Activated CD4-positive, alpha-beta T cell treated with anti-CD3 and anti-CD28 coated beads for 1 hour (primary cell): ENCODE measurements at regions not wholly inside any gene's neighbourhood (a gene's known extent, or its start where the extent isn't known, plus 50 kb on each side); places are given as distances from the start of the nearest gene placed in this dataset.
"Not testable (repeated sequence)": the region's sequence is repeated elsewhere in the genome, so short reads cannot be mapped to it uniquely, and the experiment has no call there.

Source experiments
- DNase-seq: peaks from one replicate; pipeline ENCODE4 v3.0.0-alpha.2; 2020

GRCh38 chr2:2502201-2502549 lies 171.1 kb upstream of the MYT1L start:
- DNase-seq: no peak

DNA sequence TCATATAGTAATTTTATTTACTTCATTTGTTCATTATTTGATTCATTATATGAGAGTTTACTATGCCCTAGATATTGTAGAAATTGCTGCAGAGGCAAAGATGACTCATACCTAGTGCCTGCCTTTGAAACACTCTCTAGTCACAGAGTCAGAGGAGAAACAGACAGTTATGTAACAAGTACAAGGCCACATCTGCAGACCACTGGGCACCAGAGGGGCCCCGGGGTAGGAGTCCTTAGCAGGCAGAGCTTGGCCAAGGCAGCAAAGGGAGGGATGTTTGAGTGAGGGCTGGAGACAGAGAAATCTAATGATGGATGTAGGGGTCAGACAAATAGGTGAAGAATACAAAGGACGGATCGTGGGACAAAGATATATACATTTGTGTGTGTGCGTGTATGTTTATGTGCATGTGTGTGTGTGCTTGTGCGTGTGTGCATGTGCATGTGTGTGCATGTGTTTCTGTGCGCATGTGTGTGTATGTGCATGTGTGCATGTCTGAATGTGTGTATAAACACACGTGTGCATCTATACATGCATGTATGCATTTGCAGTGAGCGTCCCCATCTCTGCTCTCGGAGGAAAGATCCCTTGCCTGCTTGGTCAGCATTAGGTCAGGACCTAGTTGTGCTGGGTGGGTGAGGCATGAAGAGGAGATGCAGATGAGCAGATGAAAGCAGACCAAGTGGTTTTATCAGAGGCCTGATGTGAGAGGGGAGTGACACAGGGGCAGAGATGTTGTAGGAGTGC lies 170.6 kb upstream of the MYT1L start:
- DNase-seq: no peak

DNA sequence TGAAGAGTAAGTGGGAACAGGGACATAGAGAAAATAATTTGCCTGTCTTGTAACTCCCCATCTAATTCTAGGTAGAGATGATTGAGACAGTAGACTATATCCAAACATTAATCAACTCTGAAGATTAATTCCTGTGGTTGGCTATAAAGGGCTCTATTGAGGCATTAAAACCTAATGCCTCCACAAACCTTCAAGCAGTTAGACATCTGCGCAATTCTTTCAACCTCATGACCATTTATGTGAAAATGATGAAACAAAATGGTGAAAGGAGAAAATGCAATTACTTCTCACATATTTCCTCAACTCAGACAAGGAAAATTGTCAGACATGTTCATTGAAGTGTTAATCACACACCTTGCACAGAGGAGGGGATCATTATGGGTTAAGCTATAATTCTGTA lies 164.5 kb upstream of the MYT1L start:
- DNase-seq: no peak

- DNase-seq: no peak
Measured at GRCh38 chr2:2493496-2493895, 162.4 kb upstream of the MYT1L start.

DNA sequence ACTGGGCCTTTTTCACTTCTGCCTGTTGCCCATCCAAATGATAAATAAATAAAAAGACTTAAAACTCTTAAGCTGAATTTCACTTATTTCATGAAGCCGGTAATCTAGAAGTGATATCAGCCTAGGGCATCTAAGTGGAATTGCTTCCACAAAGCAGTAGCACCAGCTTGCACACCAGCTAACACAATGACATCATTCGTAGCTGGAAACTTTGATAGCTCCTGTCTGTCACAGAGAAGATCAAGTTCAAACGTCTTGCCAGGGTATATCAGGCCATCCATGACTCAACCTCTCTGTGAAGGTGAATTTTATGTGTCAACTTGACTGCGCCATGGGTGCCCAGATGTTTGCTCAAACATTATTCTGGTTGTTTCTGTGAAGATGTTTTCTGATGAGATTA lies 161.7 kb upstream of the MYT1L start:
- DNase-seq: no peak

GRCh38 chr2:2491964-2492363 lies 160.9 kb upstream of the MYT1L start:
- DNase-seq: no peak

DNA sequence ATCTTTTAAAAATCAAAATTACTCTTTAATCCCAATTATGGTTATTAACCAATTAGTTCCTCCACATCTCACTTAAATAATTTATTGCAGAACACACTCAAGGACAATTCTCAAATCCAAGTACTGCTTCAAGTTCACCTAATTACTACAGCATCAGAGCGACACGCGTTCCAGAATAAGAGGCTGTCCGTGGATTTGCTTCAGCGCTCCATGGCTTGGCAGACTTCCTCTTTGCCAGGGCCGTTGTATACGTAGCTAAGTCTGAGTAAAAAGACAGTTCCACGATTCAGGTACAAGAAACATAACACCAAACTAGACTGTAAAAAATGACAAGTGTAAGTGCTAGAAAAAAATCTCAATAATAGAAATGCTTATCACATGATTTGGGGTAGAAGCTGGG lies 153.2 kb upstream of the MYT1L start:
- no peak for DNase-seq

DNA sequence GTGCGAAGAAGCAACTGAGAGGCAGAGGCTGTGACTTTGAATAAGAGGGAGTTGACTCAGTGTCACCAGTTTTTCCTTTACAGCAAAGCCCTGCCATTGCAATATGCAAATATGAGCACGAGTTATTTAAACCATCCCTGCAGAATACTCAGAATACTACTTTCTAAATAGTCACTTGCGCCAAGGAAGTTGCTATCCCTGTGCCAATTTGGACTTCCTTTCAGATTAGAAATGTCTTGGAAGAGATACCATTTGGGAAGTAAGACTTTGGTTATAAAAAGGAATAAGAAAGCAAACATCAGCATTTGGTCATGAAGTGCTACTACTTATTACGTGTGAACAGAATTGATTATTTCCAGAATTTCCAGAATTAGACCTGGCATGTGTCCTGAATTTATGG lies 151.8 kb upstream of the MYT1L start:
- no peak for DNase-seq

- no peak for DNase-seq
Measured at GRCh38 chr2:2472881-2473280, 141.8 kb upstream of the MYT1L start.

- no peak for DNase-seq
Measured at GRCh38 chr2:2472044-2472443, 141.0 kb upstream of the MYT1L start.

GRCh38 chr2:2466534-2466933 lies 135.5 kb upstream of the MYT1L start:
- DNase-seq: no peak

- DNase-seq: no peak
Measured at GRCh38 chr2:2464643-2465042, 133.6 kb upstream of the MYT1L start.

- DNase-seq: no peak
Measured at GRCh38 chr2:2464094-2464493, 133.0 kb upstream of the MYT1L start.

- no peak for DNase-seq
Measured at GRCh38 chr2:2456721-2457120, 125.6 kb upstream of the MYT1L start.

DNA sequence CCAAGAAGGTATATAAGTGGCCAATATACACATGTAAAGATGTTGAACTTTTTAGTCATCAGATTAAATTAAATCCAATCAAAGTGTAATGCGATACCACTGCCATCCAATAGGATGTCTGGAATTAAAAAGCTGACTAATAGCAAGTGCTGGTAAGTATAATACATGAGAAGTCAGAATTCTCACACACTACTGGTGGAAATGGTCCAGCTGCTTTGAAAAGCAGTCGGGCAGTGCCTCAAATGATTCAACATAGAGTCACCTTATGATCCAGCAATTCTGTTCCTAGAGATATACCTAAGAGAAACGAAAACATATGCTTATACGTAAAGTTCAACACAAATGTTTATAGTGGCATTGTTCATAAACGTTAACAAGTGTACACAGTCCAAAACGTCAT lies 124.1 kb upstream of the MYT1L start:
- DNase-seq: no peak

- DNase-seq: no peak
Measured at GRCh38 chr2:2452961-2453360, 121.9 kb upstream of the MYT1L start.

- not testable (repeated sequence) for DNase-seq
Measured at GRCh38 chr2:2451275-2451674, 120.2 kb upstream of the MYT1L start.

- no peak for DNase-seq
Measured at GRCh38 chr2:2448178-2448577, 117.1 kb upstream of the MYT1L start.

DNA sequence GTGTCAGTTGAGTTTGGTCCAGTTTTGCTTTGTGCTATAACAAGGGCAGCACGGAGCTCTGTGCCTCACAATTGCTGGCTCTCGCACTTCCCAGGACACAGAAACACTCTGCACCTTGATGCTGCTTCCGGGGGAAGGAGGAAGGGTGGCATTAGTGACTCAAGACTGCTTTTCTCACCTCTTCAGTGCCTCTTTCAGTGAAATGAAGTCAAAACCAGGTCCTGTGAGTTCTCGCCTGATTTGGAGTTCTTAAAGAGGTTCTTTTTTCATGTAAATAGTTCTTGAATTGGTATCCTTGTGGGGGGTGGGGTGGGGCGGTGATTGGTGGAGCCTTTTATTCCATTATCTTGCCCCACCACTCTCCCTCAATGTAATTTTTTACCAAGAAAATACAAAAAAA lies 91.5 kb upstream of the MYT1L start:
- DNase-seq: no peak

DNA sequence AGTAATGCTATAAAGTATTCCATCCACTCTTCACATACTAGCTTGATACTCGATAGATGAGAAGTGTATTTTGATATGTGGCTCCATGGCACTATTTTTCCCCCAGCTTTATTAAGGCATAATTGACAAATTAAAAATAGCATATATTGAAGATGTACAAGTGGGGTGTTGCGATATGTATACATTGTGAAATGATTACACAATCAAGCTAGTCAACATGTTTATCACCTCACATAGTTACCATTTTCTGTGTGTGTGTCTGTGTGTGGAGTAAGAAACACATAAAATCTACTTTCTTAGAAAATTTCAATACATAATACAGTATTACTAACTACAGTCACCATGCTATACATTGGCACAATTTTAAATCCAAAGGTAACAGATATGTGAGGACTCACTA lies 82.5 kb upstream of the MYT1L start:
- no peak for DNase-seq

GRCh38 chr2:2410987-2411386 lies 79.9 kb upstream of the MYT1L start:
- no peak for DNase-seq

GRCh38 chr2:2409481-2409880 lies 78.4 kb upstream of the MYT1L start:
- DNase-seq: no peak

DNA sequence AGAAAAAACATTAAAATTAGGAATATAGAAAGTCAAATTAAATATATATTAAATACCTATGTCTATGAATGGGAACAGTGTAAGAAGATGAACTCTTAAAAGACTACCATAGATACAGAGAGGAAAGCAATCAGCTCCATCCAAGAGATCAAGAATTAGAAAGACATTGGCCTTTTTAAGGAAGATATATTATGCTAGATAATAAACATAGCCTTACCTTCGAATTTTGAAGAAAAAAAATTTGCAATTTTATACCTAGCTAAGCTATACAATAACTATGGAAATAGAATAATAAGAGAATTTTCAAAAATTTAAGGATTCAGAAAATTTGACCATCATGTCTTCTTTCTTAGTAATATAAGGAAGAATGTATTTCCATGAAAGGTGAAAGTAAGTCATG lies 74.7 kb upstream of the MYT1L start:
- DNase-seq: no peak

- DNase-seq: no peak
Measured at GRCh38 chr2:2400286-2401038, 69.4 kb upstream of the MYT1L start.

DNA sequence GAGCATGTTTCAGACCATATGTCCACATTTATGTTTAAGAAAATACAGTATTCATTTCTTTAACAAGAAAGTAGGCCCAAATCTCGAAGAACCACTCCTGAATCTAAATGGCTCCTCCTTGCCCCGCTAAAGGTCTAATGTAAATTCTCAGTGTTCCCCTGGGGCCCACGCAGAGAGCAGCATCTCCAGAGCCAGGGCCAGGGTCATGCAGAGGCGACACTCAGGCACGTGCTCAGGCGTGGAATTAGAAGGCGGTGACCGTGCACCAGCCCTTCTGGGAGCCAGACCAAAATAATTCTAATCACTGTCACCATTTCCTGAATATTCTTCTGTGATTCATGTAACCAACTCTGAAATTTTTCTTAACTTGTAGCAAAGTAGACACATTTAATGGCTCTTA lies 68.3 kb upstream of the MYT1L start:
- DNase-seq: no peak
